H9 (cell line): ENCODE measurements at regions not wholly inside any gene's neighbourhood (a gene's known extent, or its start where the extent isn't known, plus 50 kb on each side); places are given as distances from the start of the nearest gene placed in this dataset.

Experiments used
- DNase-seq: peaks from one replicate; pipeline ENCODE4 v3.0.0-alpha.2; 2017
- H2AFZ ChIP-seq: one replicate; pipeline ENCODE4 v1.6.1; 2013; ENCODE audit warnings: mild to moderate bottlenecking, low read length, control low read depth, moderate library complexity
- H2AK5ac ChIP-seq: 2 replicates; pipeline ENCODE4 v1.6.1; 2013; ENCODE audit warnings: low read length, control low read depth, mixed read lengths; ENCODE audit not compliant: insufficient read length
- H2BK120ac ChIP-seq: one replicate; pipeline ENCODE4 v1.6.1; 2013; ENCODE audit warnings: low read depth, mild to moderate bottlenecking, low read length, control low read depth, inconsistent platforms; ENCODE audit not compliant: poor library complexity, severe bottlenecking
- H2BK12ac ChIP-seq: 2 replicates; pipeline ENCODE4 v1.6.1; 2013; ENCODE audit warnings: low read length, control low read depth, mixed read lengths, low read depth; ENCODE audit not compliant: insufficient read length
- H2BK15ac ChIP-seq: 2 replicates; pipeline ENCODE4 v1.6.1; 2013; ENCODE audit warnings: low read depth, low read length, control low read depth
- H2BK20ac ChIP-seq: one replicate; pipeline ENCODE4 v1.6.1; 2013; ENCODE audit warnings: low read depth, mild to moderate bottlenecking, low read length, control low read depth, inconsistent platforms; ENCODE audit not compliant: poor library complexity, severe bottlenecking
- H2BK5ac ChIP-seq: 2 replicates; pipeline ENCODE4 v1.6.1; 2013; ENCODE audit warnings: low read length, control low read depth, mixed read lengths; ENCODE audit not compliant: insufficient read length
- H3K14ac ChIP-seq: 2 replicates; pipeline ENCODE4 v1.6.1; 2013; ENCODE audit warnings: low read length, control low read depth; ENCODE audit not compliant: insufficient read depth
- H3K18ac ChIP-seq: 2 replicates; pipeline ENCODE4 v1.6.1; 2013; ENCODE audit warnings: low read depth, mild to moderate bottlenecking, mixed read lengths, low read length, control low read depth; ENCODE audit not compliant: insufficient read length
- H3K23ac ChIP-seq: 2 replicates; pipeline ENCODE4 v1.6.1; 2013; ENCODE audit warnings: low read length, control low read depth, mixed read lengths, low read depth; ENCODE audit not compliant: insufficient read length
- H3K23me2 ChIP-seq: 2 replicates; pipeline ENCODE4 v1.6.1; 2013; ENCODE audit warnings: low read depth, mild to moderate bottlenecking, mixed read lengths, low read length, control low read depth; ENCODE audit not compliant: insufficient read length, poor library complexity, severe bottlenecking
- H3K27ac ChIP-seq: 2 replicates; pipeline ENCODE4 v1.5.1; 2013; ENCODE audit warnings: low read length, control low read depth, mixed read lengths, low read depth; ENCODE audit not compliant: insufficient read length
- H3K27me3 ChIP-seq: 2 replicates; pipeline ENCODE4 v1.6.1; 2013; ENCODE audit warnings: low read length, control low read depth, inconsistent platforms; ENCODE audit not compliant: insufficient read depth
- H3K4ac ChIP-seq: 2 replicates; pipeline ENCODE4 v1.6.1; 2013; ENCODE audit warnings: low read depth, mild to moderate bottlenecking, control low read depth, inconsistent platforms, low read length, moderate library complexity
- H3K4me1 ChIP-seq: 2 replicates; pipeline ENCODE4 v1.6.1; 2013; ENCODE audit warnings: low read length, control low read depth, inconsistent platforms; ENCODE audit not compliant: insufficient read depth
- H3K4me2 ChIP-seq: 2 replicates; pipeline ENCODE4 v1.6.1; 2013; ENCODE audit warnings: low read length, control low read depth, mixed read lengths; ENCODE audit not compliant: insufficient read length, insufficient read depth
- H3K56ac ChIP-seq: 2 replicates; pipeline ENCODE4 v1.6.1; 2013; ENCODE audit warnings: low read depth, mild to moderate bottlenecking, mixed read lengths, low read length, control low read depth; ENCODE audit not compliant: insufficient read length
- H3K79me1 ChIP-seq: 2 replicates; pipeline ENCODE4 v1.6.1; 2013; ENCODE audit warnings: low read depth, mild to moderate bottlenecking, moderate library complexity, low read length, control low read depth, inconsistent platforms; ENCODE audit not compliant: insufficient read depth, poor library complexity, severe bottlenecking
- H3K79me2 ChIP-seq: 2 replicates; pipeline ENCODE4 v1.6.1; 2013; ENCODE audit warnings: low read length, control low read depth, inconsistent platforms; ENCODE audit not compliant: insufficient read depth
- H3K9ac ChIP-seq: 2 replicates; pipeline ENCODE4 v1.6.1; 2013; ENCODE audit warnings: low read length, control low read depth, mixed read lengths; ENCODE audit not compliant: insufficient read length; ENCODE audit errors: extremely low read depth
- H3K9me3 ChIP-seq: one replicate; pipeline ENCODE4 v1.6.1; 2013; ENCODE audit warnings: low read depth, low read length, inconsistent platforms; ENCODE audit not compliant: control insufficient read depth
- H3T11ph ChIP-seq: one replicate; pipeline ENCODE4 v1.6.1; 2013; ENCODE audit warnings: mild to moderate bottlenecking, low read length, control low read depth, inconsistent platforms
- H4K20me1 ChIP-seq: one replicate; pipeline ENCODE4 v1.6.1; 2013; ENCODE audit not compliant: control insufficient read depth, insufficient read length, insufficient read depth
- H4K5ac ChIP-seq: 2 replicates; pipeline ENCODE4 v1.6.1; 2013; ENCODE audit warnings: low read depth, mild to moderate bottlenecking, mixed read lengths, low read length, control low read depth; ENCODE audit not compliant: insufficient read length
- H4K8ac ChIP-seq: replicated peaks from 2 replicates; pipeline ENCODE4 v1.6.1; 2013; ENCODE audit warnings: low read length, control low read depth, mixed read lengths, low read depth; ENCODE audit not compliant: insufficient read length
- H4K91ac ChIP-seq: 2 replicates; pipeline ENCODE4 v1.6.1; 2013; ENCODE audit warnings: low read depth, mild to moderate bottlenecking, moderate library complexity, mixed read lengths, low read length, control low read depth; ENCODE audit not compliant: insufficient read length
- H3K27ac Mint-ChIP-seq, 3 experiments: 2 replicates in 2 of 3; 3 replicates in 1 of 3; pipeline ENCODE4 v1.8.0; 2020 to 2021; ENCODE audit warnings: mixed read lengths in 3 of 3, mild to moderate bottlenecking in 1 of 3, moderate library complexity in 1 of 3
- H3K27me3 Mint-ChIP-seq: 2 replicates; pipeline ENCODE4 v1.8.0; 2021; ENCODE audit warnings: low read depth, mild to moderate bottlenecking, moderate library complexity, mixed read lengths
- H3K36me3 Mint-ChIP-seq, 3 experiments: 2 replicates in 2 of 3; 3 replicates in 1 of 3; pipeline ENCODE4 v1.8.0; 2020 to 2021; ENCODE audit warnings: low read depth in 3 of 3, mixed read lengths in 3 of 3; ENCODE audit not compliant: insufficient read depth in 1 of 3
- H3K4me1 Mint-ChIP-seq, 2 experiments: 2 replicates each; pipeline ENCODE4 v1.8.0; 2020; ENCODE audit warnings: mixed read lengths in 2 of 2
- H3K4me3 Mint-ChIP-seq, 2 experiments: 2 replicates in 1 of 2; 3 replicates in 1 of 2; pipeline ENCODE4 v1.8.0; 2020 to 2021; ENCODE audit warnings: mild to moderate bottlenecking in 2 of 2, mixed read lengths in 2 of 2, moderate library complexity in 1 of 2
- H3K9me3 Mint-ChIP-seq, 2 experiments: 2 replicates in 1 of 2; 3 replicates in 1 of 2; pipeline ENCODE4 v1.8.0; 2020; ENCODE audit warnings: mild to moderate bottlenecking in 2 of 2, mixed read lengths in 2 of 2, moderate library complexity in 1 of 2
- WGBS: extraction: QIAGEN DNeasy Blood & Tissue Kit; methylation state at CpG from one replicate; pipeline ENCODE4 v1.1.7; 2013; ENCODE audit warnings: missing lambda C conversion rate, low lambda C conversion rate, mixed read lengths; ENCODE audit not compliant: insufficient read length; ENCODE audit errors: extremely low coverage; 5-methylcytosine and 5-hydroxymethylcytosine counted together
- TF ChIP-seq, protein P1 (sequence below): fragments of 200-600 bp; sonication (generic); conservative IDR thresholded peaks from 3 replicates; pipeline ENCODE4 v1.8.0; 2021; ENCODE audit warnings: antibody characterized with exemption, mild to moderate bottlenecking

DNA sequence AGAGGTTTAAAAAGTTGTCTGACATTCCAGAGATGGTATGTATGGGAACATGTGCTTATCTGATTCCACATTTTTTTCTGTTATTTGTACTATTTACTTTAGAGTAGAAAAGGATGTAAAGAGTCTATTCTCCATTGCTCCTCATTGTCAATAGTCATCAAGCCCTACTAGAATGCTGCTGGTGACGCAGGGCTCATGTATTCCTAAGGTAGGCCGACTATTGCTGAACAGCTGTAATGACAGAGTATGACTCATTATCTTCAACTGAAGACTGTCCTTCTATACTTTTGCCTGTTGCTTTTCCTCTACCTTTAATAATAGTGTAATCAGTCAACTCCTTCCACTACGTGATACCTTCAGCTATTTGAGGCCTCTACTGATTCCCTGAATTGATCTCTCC lies 509.1 kb upstream of the NR3C2 start:
- Histone ChIP-seq H2AK5ac (no peak overlapping the region), H3K23me2 (no peaks in the 10 kb centered on the region), H2BK5ac (no peak overlapping the region), H3K27me3 (no peaks in the 10 kb centered on the region), H3K4ac (no peak overlapping the region), H4K5ac (no peak overlapping the region), H3K23ac (no peak overlapping the region), H3K4me1 (no peaks in the 10 kb centered on the region), H3T11ph (no peak overlapping the region), H2BK15ac (no peak overlapping the region), H4K8ac (no peak overlapping the region), H3K4me2 (no peak overlapping the region), H2BK12ac (no peak overlapping the region), H3K79me2 (no peaks in the 10 kb centered on the region), H3K27ac (no peak overlapping the region), H3K56ac (no peak overlapping the region), H3K79me1 (no peaks in the 10 kb centered on the region), H4K91ac (no peak overlapping the region), H3K9me3 (no peaks in the 10 kb centered on the region), H4K20me1 (no peaks in the 10 kb centered on the region), H3K14ac (no peak overlapping the region), H3K9ac (no peak overlapping the region), H2AFZ (no peak overlapping the region), H2BK20ac (no peak overlapping the region), H2BK120ac (no peak overlapping the region), H3K18ac (no peak overlapping the region)
- peaks cover 9 to 11% of the 10 kb centered on the region in 2 experiments for H3K4me1 Mint-ChIP-seq
- no peaks in the 10 kb centered on the region for H3K27me3 Mint-ChIP-seq
- no peak overlapping the region for H3K4me3 Mint-ChIP-seq
- H3K36me3 Mint-ChIP-seq: no peaks in the 10 kb centered on the region
- no peak for DNase-seq
- WGBS: no CpG with 5 or more reads among the region's 3 CpGs
- no peak overlapping the region for H3K27ac Mint-ChIP-seq
- H3K9me3 Mint-ChIP-seq: no peaks in the 10 kb centered on the region
- TF ChIP-seq, protein P1, sequence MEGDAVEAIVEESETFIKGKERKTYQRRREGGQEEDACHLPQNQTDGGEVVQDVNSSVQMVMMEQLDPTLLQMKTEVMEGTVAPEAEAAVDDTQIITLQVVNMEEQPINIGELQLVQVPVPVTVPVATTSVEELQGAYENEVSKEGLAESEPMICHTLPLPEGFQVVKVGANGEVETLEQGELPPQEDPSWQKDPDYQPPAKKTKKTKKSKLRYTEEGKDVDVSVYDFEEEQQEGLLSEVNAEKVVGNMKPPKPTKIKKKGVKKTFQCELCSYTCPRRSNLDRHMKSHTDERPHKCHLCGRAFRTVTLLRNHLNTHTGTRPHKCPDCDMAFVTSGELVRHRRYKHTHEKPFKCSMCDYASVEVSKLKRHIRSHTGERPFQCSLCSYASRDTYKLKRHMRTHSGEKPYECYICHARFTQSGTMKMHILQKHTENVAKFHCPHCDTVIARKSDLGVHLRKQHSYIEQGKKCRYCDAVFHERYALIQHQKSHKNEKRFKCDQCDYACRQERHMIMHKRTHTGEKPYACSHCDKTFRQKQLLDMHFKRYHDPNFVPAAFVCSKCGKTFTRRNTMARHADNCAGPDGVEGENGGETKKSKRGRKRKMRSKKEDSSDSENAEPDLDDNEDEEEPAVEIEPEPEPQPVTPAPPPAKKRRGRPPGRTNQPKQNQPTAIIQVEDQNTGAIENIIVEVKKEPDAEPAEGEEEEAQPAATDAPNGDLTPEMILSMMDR: no peak
